ENCODE measurements at regions not wholly inside any gene's neighbourhood (a gene's known extent, or its start where the extent isn't known, plus 50 kb on each side); places are given as distances from the start of the nearest gene placed in this dataset.

GRCh38 chr12:90859591-90859990 lies 95.4 kb downstream of the CCER1 start:
- no peak overlapping the region for H3K27ac ChIP-seq (ENCODE audit: insufficient read depth, low read depth, low read length, poor library complexity, severe bottlenecking)
- H3K36me3 ChIP-seq (ENCODE audit: control insufficient read depth, insufficient read depth, low read length) = no peaks in the 10 kb centered on the region
- H3K27me3 ChIP-seq (ENCODE audit: control insufficient read depth, insufficient read depth, low read length, poor library complexity, severe bottlenecking) = no peaks in the 10 kb centered on the region
- H3K4me3 ChIP-seq (ENCODE audit: insufficient read depth, low read depth, low read length) = no peak overlapping the region
- H3K9me3 ChIP-seq (ENCODE audit: control insufficient read depth, low read length) = no peaks in the 10 kb centered on the region
- H3K4me1 ChIP-seq (ENCODE audit: control insufficient read depth, insufficient read depth, low read length) = no peaks in the 10 kb centered on the region

DNA sequence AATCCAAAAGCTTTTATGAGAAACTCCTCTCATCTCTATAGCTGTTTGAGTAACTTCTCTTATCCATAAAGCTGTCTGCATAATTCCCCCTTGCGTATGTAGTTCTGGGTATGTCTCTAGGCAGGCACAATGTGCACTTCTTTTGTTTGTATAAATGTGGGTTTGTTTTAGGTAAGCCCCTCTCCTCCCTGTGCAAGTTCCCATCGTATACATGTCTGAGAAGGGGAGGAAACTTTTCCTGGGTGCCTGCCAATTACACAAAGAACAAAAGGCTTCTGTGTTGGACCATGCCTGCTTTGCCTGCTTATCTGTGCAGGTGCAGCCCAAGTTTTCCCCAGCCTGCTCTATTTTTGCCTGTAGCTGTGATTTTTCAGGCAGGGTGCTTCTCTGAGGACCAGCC lies 96.7 kb downstream of the CCER1 start:
- H3K4me3 ChIP-seq (ENCODE audit: insufficient read depth, low read depth, low read length) = no peak overlapping the region
- no peaks in the 10 kb centered on the region for H3K36me3 ChIP-seq (ENCODE audit: control insufficient read depth, insufficient read depth, low read length)
- H3K9me3 ChIP-seq (ENCODE audit: control insufficient read depth, low read length) = no peaks in the 10 kb centered on the region
- 64 to 69% methylated on average over 1 to 2 of the region's 2 CpGs for WGBS, 2 experiments
- H3K27me3 ChIP-seq (ENCODE audit: control insufficient read depth, insufficient read depth, low read length, poor library complexity, severe bottlenecking) = no peaks in the 10 kb centered on the region
- no peak overlapping the region for H3K27ac ChIP-seq (ENCODE audit: insufficient read depth, low read depth, low read length, poor library complexity, severe bottlenecking)
- no peaks in the 10 kb centered on the region for H3K4me1 ChIP-seq (ENCODE audit: control insufficient read depth, insufficient read depth, low read length)

GRCh38 chr12:90855534-90855933 lies 99.4 kb downstream of the CCER1 start:
- no peaks in the 10 kb centered on the region for H3K9me3 ChIP-seq (ENCODE audit: control insufficient read depth, low read length)
- no peaks in the 10 kb centered on the region for H3K27me3 ChIP-seq (ENCODE audit: control insufficient read depth, insufficient read depth, low read length, poor library complexity, severe bottlenecking)
- H3K4me1 ChIP-seq (ENCODE audit: control insufficient read depth, insufficient read depth, low read length) = no peaks in the 10 kb centered on the region
- H3K4me3 ChIP-seq (ENCODE audit: insufficient read depth, low read depth, low read length) = no peak overlapping the region
- no peak overlapping the region for H3K27ac ChIP-seq (ENCODE audit: insufficient read depth, low read depth, low read length, poor library complexity, severe bottlenecking)
- H3K36me3 ChIP-seq (ENCODE audit: control insufficient read depth, insufficient read depth, low read length) = no peaks in the 10 kb centered on the region
- 97 to 100% methylated on average over 1 of the region's 1 CpG for WGBS, 2 experiments

DNA sequence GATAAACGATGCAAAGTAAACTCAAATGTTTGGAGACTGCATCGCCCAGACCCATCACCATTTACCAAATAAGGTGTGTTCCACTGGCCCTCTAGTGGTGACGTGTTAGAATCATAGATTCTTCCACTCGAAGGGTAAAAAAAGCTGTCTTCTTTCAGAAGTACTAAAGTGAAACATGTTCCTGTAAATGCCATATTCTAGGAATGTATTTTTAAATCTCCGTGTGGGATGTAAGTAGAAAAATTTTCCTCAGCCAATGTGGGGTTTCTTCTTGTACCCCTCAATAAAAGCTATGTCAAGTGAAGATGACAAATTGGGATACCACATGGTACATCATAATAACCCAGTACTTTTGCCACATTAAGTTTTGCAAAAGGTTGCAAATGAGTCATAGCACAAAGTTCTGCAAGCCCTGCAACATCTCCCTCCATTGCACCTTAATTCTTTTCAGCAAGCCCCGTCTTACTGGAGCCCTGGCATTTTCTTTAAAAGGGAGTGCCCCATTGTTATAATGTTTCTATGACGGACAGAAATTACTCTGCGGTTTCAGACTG lies 100.8 kb downstream of the CCER1 start:
- Histone ChIP-seq H3K4me1 (ENCODE audit: control insufficient read depth, insufficient read depth, low read length) (no peaks in the 10 kb centered on the region), H3K27ac (ENCODE audit: insufficient read depth, low read depth, low read length, poor library complexity, severe bottlenecking) (no peak overlapping the region), H3K27me3 (ENCODE audit: control insufficient read depth, insufficient read depth, low read length, poor library complexity, severe bottlenecking) (no peaks in the 10 kb centered on the region), H3K9me3 (ENCODE audit: control insufficient read depth, low read length) (no peaks in the 10 kb centered on the region), H3K36me3 (ENCODE audit: control insufficient read depth, insufficient read depth, low read length) (no peaks in the 10 kb centered on the region), H3K4me3 (ENCODE audit: insufficient read depth, low read depth, low read length) (no peak overlapping the region)
- 47 to 51% methylated on average over 8 of the region's 8 CpGs for WGBS, 2 experiments

DNA sequence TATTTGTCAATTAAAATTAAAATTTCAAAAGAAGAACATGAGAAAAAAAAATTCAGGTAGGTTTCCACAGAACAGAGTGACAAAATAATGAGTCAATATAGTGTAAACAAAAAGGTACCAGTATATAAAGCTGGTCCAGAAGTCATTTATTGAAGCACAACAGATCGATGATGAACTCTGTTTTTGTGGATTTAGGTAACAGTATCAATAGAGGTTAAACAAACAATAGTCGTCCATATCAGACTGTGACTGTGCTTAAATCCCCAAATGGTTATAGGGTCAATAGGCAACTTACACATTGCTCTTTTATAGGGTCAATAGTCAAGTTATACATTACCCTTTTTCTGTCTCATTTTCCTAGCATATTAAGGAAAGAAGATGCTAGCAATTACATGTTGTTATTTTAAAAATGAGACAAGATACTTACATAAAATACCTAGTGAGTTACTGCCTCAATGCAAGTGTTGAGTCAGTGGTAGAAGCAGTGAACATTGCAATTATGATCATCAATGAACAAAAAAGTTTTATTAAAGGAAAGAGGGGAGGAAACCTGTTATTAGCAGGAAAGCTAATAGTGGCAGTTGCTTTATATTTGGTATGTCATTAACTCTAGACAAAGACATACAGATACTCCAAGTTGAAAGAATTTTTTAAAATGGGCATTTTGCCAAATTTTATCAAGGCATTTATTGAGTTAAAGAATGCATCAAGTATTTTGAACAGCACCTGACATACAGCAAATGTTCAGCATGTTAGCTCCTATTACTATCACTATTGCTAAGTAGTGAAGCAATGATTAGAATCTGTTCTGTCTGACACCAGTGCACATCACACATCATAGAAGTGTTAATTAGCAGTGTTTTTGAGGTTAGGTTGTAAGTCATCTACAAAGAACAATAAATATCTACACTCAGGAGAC lies 102.9 kb downstream of the CCER1 start:
- H3K4me1 ChIP-seq (ENCODE audit: control insufficient read depth, insufficient read depth, low read length) = no peaks in the 10 kb centered on the region
- WGBS, 2 experiments = 85 to 88% methylated on average over 2 of the region's 2 CpGs

DNA sequence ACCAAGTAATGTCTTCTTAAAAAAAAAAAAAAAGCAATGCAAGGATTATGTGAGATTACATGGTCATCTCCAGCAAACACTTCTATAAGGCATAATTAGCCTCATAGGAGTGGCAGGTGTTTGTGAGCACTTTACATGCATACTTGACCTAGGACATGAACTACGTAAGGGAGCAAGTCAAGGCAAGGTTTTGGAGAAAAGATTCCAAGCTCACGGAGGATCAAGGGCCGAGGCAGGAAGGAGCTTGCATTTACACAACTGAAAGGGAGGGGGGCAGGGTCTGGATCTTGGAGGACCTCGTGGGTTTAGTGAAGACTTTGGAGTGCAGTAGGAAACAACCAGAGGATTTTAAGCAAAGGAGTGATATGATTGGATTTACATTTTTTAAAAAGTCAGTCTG lies 112.5 kb downstream of the CCER1 start:
- 60 to 66% methylated on average over 4 of the region's 4 CpGs for WGBS, 2 experiments
- no peaks in the 10 kb centered on the region for H3K9me3 ChIP-seq (ENCODE audit: control insufficient read depth, low read length)
- no peak overlapping the region for H3K4me3 ChIP-seq (ENCODE audit: insufficient read depth, low read depth, low read length)
- no peaks in the 10 kb centered on the region for H3K4me1 ChIP-seq (ENCODE audit: control insufficient read depth, insufficient read depth, low read length)
- H3K27me3 ChIP-seq (ENCODE audit: control insufficient read depth, insufficient read depth, low read length, poor library complexity, severe bottlenecking) = no peaks in the 10 kb centered on the region
- H3K27ac ChIP-seq (ENCODE audit: insufficient read depth, low read depth, low read length, poor library complexity, severe bottlenecking) = no peak overlapping the region
- H3K36me3 ChIP-seq (ENCODE audit: control insufficient read depth, insufficient read depth, low read length) = no peaks in the 10 kb centered on the region

More for the DNA sequence above, 102.9 kb downstream of the CCER1 start:
- Histone ChIP-seq H3K27me3 (ENCODE audit: control insufficient read depth, insufficient read depth, low read length, poor library complexity, severe bottlenecking) (no peaks in the 10 kb centered on the region), H3K9me3 (ENCODE audit: control insufficient read depth, low read length) (no peaks in the 10 kb centered on the region), H3K36me3 (ENCODE audit: control insufficient read depth, insufficient read depth, low read length) (no peaks in the 10 kb centered on the region), H3K27ac (ENCODE audit: insufficient read depth, low read depth, low read length, poor library complexity, severe bottlenecking) (no peak overlapping the region), H3K4me3 (ENCODE audit: insufficient read depth, low read depth, low read length) (no peak overlapping the region)

GRCh38 chr12:90841336-90841735 lies 113.6 kb downstream of the CCER1 start:
- Histone ChIP-seq H3K4me3 (ENCODE audit: insufficient read depth, low read depth, low read length) (no peak overlapping the region), H3K9me3 (ENCODE audit: control insufficient read depth, low read length) (no peaks in the 10 kb centered on the region), H3K27ac (ENCODE audit: insufficient read depth, low read depth, low read length, poor library complexity, severe bottlenecking) (no peak overlapping the region), H3K4me1 (ENCODE audit: control insufficient read depth, insufficient read depth, low read length) (no peaks in the 10 kb centered on the region), H3K36me3 (ENCODE audit: control insufficient read depth, insufficient read depth, low read length) (no peaks in the 10 kb centered on the region), H3K27me3 (ENCODE audit: control insufficient read depth, insufficient read depth, low read length, poor library complexity, severe bottlenecking) (no peaks in the 10 kb centered on the region)

DNA sequence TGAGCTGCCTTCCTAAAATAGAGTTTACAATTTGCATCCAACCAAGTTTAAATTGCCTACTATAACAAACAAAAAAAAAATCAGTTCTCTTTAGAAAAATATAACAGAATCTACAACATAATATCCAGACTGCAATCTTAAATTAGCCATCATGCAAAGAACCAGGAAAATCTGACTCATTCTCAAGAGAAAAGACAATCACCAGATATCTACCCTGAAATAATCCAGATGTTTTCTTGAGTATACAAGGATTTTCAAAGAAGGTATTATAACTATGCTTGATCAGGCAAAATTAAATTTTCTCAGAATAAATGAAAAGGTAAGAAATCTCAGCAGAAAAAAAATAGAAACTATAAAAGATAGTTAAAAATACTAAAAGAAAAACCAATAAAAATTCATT lies 115.6 kb downstream of the CCER1 start:
- no peaks in the 10 kb centered on the region for H3K27me3 ChIP-seq (ENCODE audit: control insufficient read depth, insufficient read depth, low read length, poor library complexity, severe bottlenecking)
- H3K4me1 ChIP-seq (ENCODE audit: control insufficient read depth, insufficient read depth, low read length) = no peaks in the 10 kb centered on the region
- H3K36me3 ChIP-seq (ENCODE audit: control insufficient read depth, insufficient read depth, low read length) = no peaks in the 10 kb centered on the region
- H3K9me3 ChIP-seq (ENCODE audit: control insufficient read depth, low read length) = no peaks in the 10 kb centered on the region
- no peak overlapping the region for H3K4me3 ChIP-seq (ENCODE audit: insufficient read depth, low read depth, low read length)
- no peak overlapping the region for H3K27ac ChIP-seq (ENCODE audit: insufficient read depth, low read depth, low read length, poor library complexity, severe bottlenecking)

GRCh38 chr12:90836689-90837088 lies 118.3 kb downstream of the CCER1 start:
- H3K9me3 ChIP-seq (ENCODE audit: control insufficient read depth, low read length) = no peaks in the 10 kb centered on the region
- H3K27me3 ChIP-seq (ENCODE audit: control insufficient read depth, insufficient read depth, low read length, poor library complexity, severe bottlenecking) = no peaks in the 10 kb centered on the region
- no peaks in the 10 kb centered on the region for H3K36me3 ChIP-seq (ENCODE audit: control insufficient read depth, insufficient read depth, low read length)
- no peaks in the 10 kb centered on the region for H3K4me1 ChIP-seq (ENCODE audit: control insufficient read depth, insufficient read depth, low read length)
- H3K4me3 ChIP-seq (ENCODE audit: insufficient read depth, low read depth, low read length) = no peak overlapping the region
- 93 to 95% methylated on average over 6 of the region's 6 CpGs for WGBS, 2 experiments
- H3K27ac ChIP-seq (ENCODE audit: insufficient read depth, low read depth, low read length, poor library complexity, severe bottlenecking) = no peak overlapping the region

DNA sequence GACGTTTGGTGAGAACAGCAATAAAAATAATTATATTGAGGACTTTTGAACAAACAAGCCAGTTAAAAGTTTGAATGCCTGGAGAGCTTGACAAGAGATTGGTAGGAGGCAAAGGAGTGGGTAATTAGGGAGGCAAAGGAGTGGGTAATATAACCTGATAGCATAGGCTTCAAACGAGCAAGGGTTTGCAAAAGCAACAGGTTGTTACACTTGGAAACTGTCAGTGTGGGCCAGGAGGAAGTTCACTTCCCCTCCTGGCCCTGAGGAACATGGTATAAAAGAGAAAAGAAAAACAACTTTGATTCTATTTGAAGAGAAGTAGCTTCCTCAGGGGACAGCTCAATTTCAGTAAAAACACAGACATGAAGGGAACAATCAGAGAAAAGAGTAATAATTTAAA lies 121.7 kb downstream of the CCER1 start:
- Histone ChIP-seq H3K4me1 (ENCODE audit: control insufficient read depth, insufficient read depth, low read length) (no peaks in the 10 kb centered on the region), H3K36me3 (ENCODE audit: control insufficient read depth, insufficient read depth, low read length) (no peaks in the 10 kb centered on the region), H3K27me3 (ENCODE audit: control insufficient read depth, insufficient read depth, low read length, poor library complexity, severe bottlenecking) (no peaks in the 10 kb centered on the region), H3K4me3 (ENCODE audit: insufficient read depth, low read depth, low read length) (no peak overlapping the region), H3K27ac (ENCODE audit: insufficient read depth, low read depth, low read length, poor library complexity, severe bottlenecking) (no peak overlapping the region), H3K9me3 (ENCODE audit: control insufficient read depth, low read length) (no peaks in the 10 kb centered on the region)
- 74 to 78% methylated on average over 2 of the region's 2 CpGs for WGBS, 2 experiments
